Keratinocyte (primary cell): ENCODE measurements at regions not wholly inside any gene's neighbourhood (a gene's known extent, or its start where the extent isn't known, plus 50 kb on each side); places are given as distances from the start of the nearest gene placed in this dataset.

Experiments used
- DNase-seq: peaks from one replicate; pipeline ENCODE4 v3.0.0-alpha.2; 2011; ENCODE audit warnings: low read depth, missing footprints, low spot score
- FAIRE-seq: peaks from 2 replicates; lab custom pipeline; 2011; peaks lifted over from hg19 to GRCh38; lab: Jason Lieb, UNC
- H2AFZ ChIP-seq: 2 replicates; pipeline ENCODE4 v1.6.0; 2012; ENCODE audit warnings: low read length, control low read depth, inconsistent platforms; ENCODE audit not compliant: control insufficient read depth
- H3K27ac ChIP-seq: 2 replicates; pipeline ENCODE4 v1.5.1; 2011; ENCODE audit warnings: low read length; ENCODE audit not compliant: control insufficient read depth, insufficient read depth
- H3K27me3 ChIP-seq: 3 replicates; pipeline ENCODE4 v1.6.0; 2011; ENCODE audit warnings: low read length; ENCODE audit not compliant: control insufficient read depth, insufficient read depth; ENCODE audit errors: extremely low read depth
- H3K36me3 ChIP-seq, 2 experiments: 2 replicates in 1 of 2; 3 replicates in 1 of 2; pipeline ENCODE4 v1.5.1; 2011; ENCODE audit warnings: low read length in 2 of 2, mild to moderate bottlenecking in 1 of 2; ENCODE audit not compliant: control insufficient read depth in 2 of 2, insufficient read depth in 2 of 2; ENCODE audit errors: extremely low read depth in 1 of 2
- H3K4me1 ChIP-seq: 3 replicates; pipeline ENCODE4 v1.5.1; 2011; ENCODE audit warnings: low read length; ENCODE audit not compliant: control insufficient read depth, insufficient read depth; ENCODE audit errors: extremely low read depth
- H3K4me2 ChIP-seq: 3 replicates; pipeline ENCODE4 v1.6.0; 2011; ENCODE audit warnings: low read depth, low read length; ENCODE audit not compliant: control insufficient read depth, insufficient read depth; ENCODE audit errors: extremely low read depth
- H3K4me3 ChIP-seq, 3 experiments: fragments of 200-600 bp in 1 of 3; sonication (generic) in 1 of 3; 2 replicates in 2 of 3; 3 replicates in 1 of 3; pipeline ENCODE4 v1.5.1; 2011 to 2016; ENCODE audit warnings: low read length in 3 of 3, mild to moderate bottlenecking in 3 of 3, control low read depth in 2 of 3, inconsistent platforms in 1 of 3, low read depth in 1 of 3, mixed read lengths in 1 of 3, mixed run types in 1 of 3, moderate library complexity in 1 of 3; ENCODE audit not compliant: control insufficient read depth in 2 of 3, insufficient read depth in 2 of 3; ENCODE audit errors: extremely low read depth in 1 of 3
- H3K79me2 ChIP-seq: 2 replicates; pipeline ENCODE4 v1.6.0; 2012; ENCODE audit warnings: low read length; ENCODE audit not compliant: control insufficient read depth, insufficient read depth
- H3K9ac ChIP-seq: 3 replicates; pipeline ENCODE4 v1.6.0; 2011; ENCODE audit warnings: low read length; ENCODE audit not compliant: control insufficient read depth, insufficient read depth; ENCODE audit errors: extremely low read depth
- H3K9me1 ChIP-seq: 3 replicates; pipeline ENCODE4 v1.6.0; 2011; ENCODE audit warnings: low read length; ENCODE audit not compliant: control insufficient read depth, insufficient read depth; ENCODE audit errors: extremely low read depth
- H3K9me3 ChIP-seq: 2 replicates; pipeline ENCODE4 v1.5.1; 2012; ENCODE audit warnings: low read depth, low read length; ENCODE audit not compliant: control insufficient read depth
- H4K20me1 ChIP-seq: 3 replicates; pipeline ENCODE4 v1.6.0; 2011; ENCODE audit warnings: low read length; ENCODE audit not compliant: control insufficient read depth, insufficient read depth; ENCODE audit errors: extremely low read depth
- EZH2 ChIP-seq: IDR thresholded peaks from one replicate; pipeline ENCODE4 v1.6.1; 2012; ENCODE audit warnings: inconsistent platforms, mild to moderate bottlenecking, low read length, moderate library complexity
- dilution Hi-C: fragments of 300-500 bp; cut with MboI; formaldehyde crosslinking; loops from one replicate; pipeline ENCODE4 v1.7.0; 2020; ENCODE audit warnings: low sequenced_read_pairs; ENCODE audit not compliant: extremely low pct_ligation_motif_present
- TF ChIP-seq, protein P1 (sequence below), 3 experiments: IDR thresholded peaks in 1 of 3; conservative IDR thresholded peaks in 1 of 3; optimal IDR thresholded peaks in 1 of 3; 2 replicates in 2 of 3; 3 replicates in 1 of 3; pipeline versions ENCODE3 to v1.5.1; 2011; ENCODE audit warnings: low read length in 3 of 3, mild to moderate bottlenecking in 3 of 3, moderate library complexity in 2 of 3, control low read depth in 1 of 3, inconsistent platforms in 1 of 3; ENCODE audit not compliant: insufficient read depth in 2 of 3; ENCODE audit errors: extremely low read depth in 1 of 3

DNA sequence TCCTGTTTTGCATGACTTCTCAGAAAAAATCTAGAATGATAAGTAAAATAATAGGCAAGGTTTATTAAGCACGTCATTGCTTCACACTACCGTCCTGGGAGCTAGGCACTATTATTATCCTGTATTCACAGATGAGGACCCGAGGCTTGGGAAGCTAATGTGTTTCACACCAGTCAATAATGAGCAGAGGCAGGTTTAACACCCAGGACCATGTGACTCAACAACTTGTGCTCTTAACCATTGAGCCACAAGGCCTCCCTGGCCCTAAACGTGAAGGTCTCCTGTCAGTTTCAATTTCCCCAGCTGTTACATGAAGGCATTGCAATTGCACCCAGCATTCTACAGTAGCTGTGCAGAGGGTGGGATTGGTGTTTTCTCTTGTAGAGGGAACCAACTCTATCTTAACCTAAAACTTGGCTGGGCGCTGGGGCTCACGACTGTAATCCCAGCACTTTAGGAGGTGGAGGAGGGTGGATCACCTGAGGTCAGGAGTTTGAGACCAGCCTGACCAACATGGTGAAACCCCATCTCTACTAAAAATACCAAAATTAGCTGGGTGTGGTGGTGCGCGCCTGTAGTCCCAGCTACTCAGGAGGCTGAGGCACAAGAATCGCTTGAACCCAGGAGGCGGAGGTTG, 191.2 kb downstream of the BCAS1 start:
- Histone ChIP-seq H4K20me1 (no peaks in the 10 kb centered on the region), H3K79me2 (no peaks in the 10 kb centered on the region), H2AFZ (no peak overlapping the region), H3K9me3 (no peaks in the 10 kb centered on the region), H3K36me3 (no peaks in the 10 kb centered on the region), H3K9ac (no peak overlapping the region), H3K4me2 (no peak overlapping the region), H3K9me1 (no peaks in the 10 kb centered on the region), H3K4me3 (no peak overlapping the region), H3K27me3 (no peaks in the 10 kb centered on the region), H3K27ac (no peak overlapping the region), H3K4me1 (no peaks in the 10 kb centered on the region)
- TF ChIP-seq EZH2, result no peak
- TF ChIP-seq, protein P1, sequence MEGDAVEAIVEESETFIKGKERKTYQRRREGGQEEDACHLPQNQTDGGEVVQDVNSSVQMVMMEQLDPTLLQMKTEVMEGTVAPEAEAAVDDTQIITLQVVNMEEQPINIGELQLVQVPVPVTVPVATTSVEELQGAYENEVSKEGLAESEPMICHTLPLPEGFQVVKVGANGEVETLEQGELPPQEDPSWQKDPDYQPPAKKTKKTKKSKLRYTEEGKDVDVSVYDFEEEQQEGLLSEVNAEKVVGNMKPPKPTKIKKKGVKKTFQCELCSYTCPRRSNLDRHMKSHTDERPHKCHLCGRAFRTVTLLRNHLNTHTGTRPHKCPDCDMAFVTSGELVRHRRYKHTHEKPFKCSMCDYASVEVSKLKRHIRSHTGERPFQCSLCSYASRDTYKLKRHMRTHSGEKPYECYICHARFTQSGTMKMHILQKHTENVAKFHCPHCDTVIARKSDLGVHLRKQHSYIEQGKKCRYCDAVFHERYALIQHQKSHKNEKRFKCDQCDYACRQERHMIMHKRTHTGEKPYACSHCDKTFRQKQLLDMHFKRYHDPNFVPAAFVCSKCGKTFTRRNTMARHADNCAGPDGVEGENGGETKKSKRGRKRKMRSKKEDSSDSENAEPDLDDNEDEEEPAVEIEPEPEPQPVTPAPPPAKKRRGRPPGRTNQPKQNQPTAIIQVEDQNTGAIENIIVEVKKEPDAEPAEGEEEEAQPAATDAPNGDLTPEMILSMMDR (optimal IDR thresholded peaks at IDR 0.05 in 1 of 3, IDR thresholded peaks at IDR 0.05 in 1 of 3, conservative IDR thresholded peaks at IDR 0.05 in 1 of 3; ENCODE audit: extremely low read depth in 1 of 3, insufficient read depth in 2 of 3, low read length in 3 of 3), result no peak
- dilution Hi-C loops, result no loop called here
- DNase-seq (no peak), FAIRE-seq (no peak)

DNA sequence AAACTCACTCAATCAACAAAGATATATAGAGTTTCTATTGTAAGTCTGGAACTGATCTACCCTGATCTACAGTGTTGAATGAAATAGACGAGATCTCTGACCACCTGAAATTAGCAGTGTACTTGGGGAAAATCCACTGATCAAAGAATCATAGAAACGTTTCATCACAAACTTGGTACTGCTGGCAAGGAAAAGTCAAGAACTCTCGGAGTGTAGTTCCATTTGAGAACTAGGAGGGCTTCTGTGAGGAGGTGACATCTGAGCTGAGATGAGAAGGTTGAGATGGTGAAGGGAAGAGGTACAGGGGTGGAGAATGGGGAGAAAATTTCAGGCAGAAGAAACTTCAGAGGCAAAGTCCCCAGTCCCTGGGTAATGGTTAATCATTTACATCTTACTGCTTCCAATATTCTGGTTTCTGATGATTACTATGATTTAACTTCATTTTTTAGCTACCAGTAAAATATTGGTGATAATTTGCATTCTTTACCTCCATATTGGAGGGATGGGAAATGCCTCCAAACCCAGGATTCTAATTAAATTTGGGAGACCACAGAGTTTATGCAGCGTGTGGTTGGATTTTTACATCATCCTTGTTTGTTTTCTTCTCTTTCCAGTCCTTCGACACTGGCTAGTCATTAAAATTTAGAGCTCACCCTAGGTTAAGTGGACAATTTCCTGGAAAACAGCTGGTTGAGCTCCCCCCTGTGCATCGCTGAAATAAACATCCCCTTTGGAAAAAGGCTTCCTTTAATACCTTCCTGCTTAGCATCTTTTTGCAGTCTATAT, 191.9 kb downstream of the BCAS1 start:
- TF ChIP-seq EZH2, result no peak
- TF ChIP-seq, protein P1 (optimal IDR thresholded peaks at IDR 0.05 in 1 of 3, IDR thresholded peaks at IDR 0.05 in 1 of 3, conservative IDR thresholded peaks at IDR 0.05 in 1 of 3; ENCODE audit: extremely low read depth in 1 of 3, insufficient read depth in 2 of 3, low read length in 3 of 3), result no peak
- Histone ChIP-seq H3K4me3 (no peak overlapping the region), H3K27me3 (no peaks in the 10 kb centered on the region), H3K9me3 (no peaks in the 10 kb centered on the region), H3K4me1 (no peaks in the 10 kb centered on the region), H3K9ac (no peak overlapping the region), H2AFZ (no peak overlapping the region), H3K27ac (no peak overlapping the region), H4K20me1 (no peaks in the 10 kb centered on the region), H3K4me2 (no peak overlapping the region), H3K36me3 (no peaks in the 10 kb centered on the region), H3K79me2 (no peaks in the 10 kb centered on the region), H3K9me1 (no peaks in the 10 kb centered on the region)
- dilution Hi-C loops, result no loop called here
- DNase-seq, result no peak
- no peak for FAIRE-seq
